K562 (cell line): ENCODE measurements at regions not wholly inside any gene's neighbourhood (a gene's known extent, or its start where the extent isn't known, plus 50 kb on each side); places are given as distances from the start of the nearest gene placed in this dataset.

ENCODE experiments used
- ATAC-seq: fragments of 200-7000 bp; cut with Tn5 transposase; 3 replicates; pipeline ENCODE4 v1.9.1; 2020; ENCODE audit warnings: moderate library complexity
- BruUV-seq: library from RNA; stranded (reverse); fragments of 400-500 nt; replicated peaks from 2 replicates; lab custom pipeline; 2021; lab: Mats Ljungman, UMichigan
- CTCF ChIA-PET: fragments of 300-600 bp; formaldehyde crosslinking; extraction: SDS; loops from one replicate; lab custom pipeline; 2021; ENCODE audit warnings: low intra/inter-chr PET ratio; lab: Yijun Ruan, JAX
- POLR2A ChIA-PET: fragments of 300-600, 350-650 bp; sonication (Branson Sonifier 250); formaldehyde crosslinking; extraction: SDS; loops from one replicate; lab custom pipeline; 2021; ENCODE audit warnings: antibody characterized with exemption, inconsistent platforms; lab: Yijun Ruan, JAX
- DNase-seq, 4 experiments: peaks; one replicate each; pipeline versions ENCODE4 v3.0.0 to v3.0.0-alpha.2; 2011 to 2018; ENCODE audit warnings: low spot score in 3 of 4, mixed read lengths in 3 of 4; ENCODE audit errors: extremely low read depth in 1 of 4
- FAIRE-seq: peaks from 2 replicates; lab custom pipeline; 2011; peaks lifted over from hg19 to GRCh38; lab: Jason Lieb, UNC
- H2AFZ ChIP-seq: 2 replicates; pipeline ENCODE4 v1.6.0; 2011; ENCODE audit warnings: low read depth, low read length, control low read depth, inconsistent platforms
- H3K27ac ChIP-seq: fragments of 200-600 bp; 3 replicates; pipeline ENCODE4 v1.8.0; 2011; ENCODE audit warnings: low read depth, mild to moderate bottlenecking, control low read depth, inconsistent platforms, low read length, moderate library complexity, mixed read lengths; ENCODE audit errors: extremely low read depth
- H3K27me3 ChIP-seq, 2 experiments: fragments of 300-600 bp in 1 of 2; 2 replicates in 1 of 2; 3 replicates in 1 of 2; pipeline versions ENCODE4 v1.6.0 to v1.8.0; 2011; ENCODE audit warnings: inconsistent platforms in 2 of 2, low read length in 2 of 2, mild to moderate bottlenecking in 1 of 2, mixed read lengths in 1 of 2, moderate library complexity in 1 of 2; ENCODE audit not compliant: control insufficient read depth in 2 of 2, insufficient read depth in 2 of 2
- H3K36me3 ChIP-seq: fragments of 300-600 bp; 3 replicates; pipeline ENCODE4 v1.8.0; 2011; ENCODE audit warnings: mild to moderate bottlenecking, low read length, inconsistent platforms; ENCODE audit not compliant: control insufficient read depth, insufficient read depth
- H3K4me1 ChIP-seq, 2 experiments: fragments of 200-600 bp in 1 of 2; replicated peaks in 1 of 2; 2 replicates in 1 of 2; 3 replicates in 1 of 2; pipeline versions ENCODE4 v1.5.1 to v1.8.0; 2011; ENCODE audit warnings: inconsistent platforms in 2 of 2, low read length in 2 of 2, mild to moderate bottlenecking in 1 of 2, mixed read lengths in 1 of 2, moderate library complexity in 1 of 2; ENCODE audit not compliant: control insufficient read depth in 2 of 2, insufficient read depth in 2 of 2
- H3K4me2 ChIP-seq: 2 replicates; pipeline ENCODE4 v1.6.1; 2011; ENCODE audit warnings: low read length, control low read depth, inconsistent platforms, mixed read lengths; ENCODE audit not compliant: insufficient read depth
- H3K4me3 ChIP-seq: fragments of 200-600 bp; sonication (generic), shearing (Covaris generic); 2 replicates; pipeline ENCODE4 v1.5.1; 2016; ENCODE audit warnings: control low read depth, inconsistent platforms
- H3K79me2 ChIP-seq: fragments of 200-600 bp; 3 replicates; pipeline ENCODE4 v1.8.0; 2011; ENCODE audit warnings: low read length, inconsistent platforms; ENCODE audit not compliant: control insufficient read depth, insufficient read depth
- H3K9ac ChIP-seq, 2 experiments: 2 replicates each; pipeline versions ENCODE4 v1.6.0 to v1.6.1; 2011; ENCODE audit warnings: low read depth in 2 of 2, low read length in 2 of 2, control low read depth in 1 of 2, inconsistent platforms in 1 of 2, mild to moderate bottlenecking in 1 of 2, mixed read lengths in 1 of 2; ENCODE audit not compliant: insufficient read depth in 1 of 2
- H3K9me1 ChIP-seq: one replicate; pipeline ENCODE4 v1.6.0; 2011; ENCODE audit warnings: inconsistent platforms, mild to moderate bottlenecking, low read length, moderate library complexity; ENCODE audit not compliant: control insufficient read depth, insufficient read depth
- H3K9me3 ChIP-seq: replicated peaks from 2 replicates; pipeline ENCODE4 v1.5.1; 2011; ENCODE audit warnings: low read depth, low read length, inconsistent platforms; ENCODE audit not compliant: control insufficient read depth, insufficient read depth
- H4K20me1 ChIP-seq: replicated peaks from 2 replicates; pipeline ENCODE4 v1.6.1; 2011; ENCODE audit warnings: low read length, inconsistent platforms, mixed read lengths; ENCODE audit not compliant: control insufficient read depth, insufficient read depth
- CREBBP ChIP-seq: IDR thresholded peaks from one replicate; pipeline ENCODE4 v1.6.1; 2012; ENCODE audit warnings: low read depth, mild to moderate bottlenecking, control low read depth, inconsistent platforms, low read length
- MCM7 ChIP-seq, 2 experiments: fragments of 450-650 bp; IDR thresholded peaks; 2 replicates each; pipeline ENCODE4 v1.6.1; 2016 to 2018
- MYNN ChIP-seq, 2 experiments: sonication (generic); formaldehyde crosslinking in 1 of 2; IDR thresholded peaks; 2 replicates each; pipeline versions ENCODE4 v1.5.0 to v1.6.1; 2016 to 2020; ENCODE audit warnings: antibody characterized with exemption in 1 of 2, missing genetic modification reagents in 1 of 2
- NCOA1 ChIP-seq: fragments of 450-650 bp; IDR thresholded peaks from 2 replicates; pipeline ENCODE4 v1.6.1; 2016; ENCODE audit warnings: low read depth
- RBM15 ChIP-seq: fragments of 200-400 bp; formaldehyde crosslinking; IDR thresholded peaks from 2 replicates; pipeline ENCODE4 v1.6.1; 2018; ENCODE audit warnings: mild to moderate bottlenecking, low read length, moderate library complexity; ENCODE audit not compliant: insufficient read depth
- WGBS: fragments of 100-300 bp; shearing (Covaris generic); methylation state at CpG from one replicate; pipeline ENCODE4 v1.1.6; 2016; ENCODE audit warnings: low coverage, mixed read lengths; ENCODE audit not compliant: insufficient coverage; ENCODE audit errors: missing lambda C conversion rate; 5-methylcytosine and 5-hydroxymethylcytosine counted together
- in situ Hi-C: fragments of 300-500 bp; cut with MboI; formaldehyde crosslinking; loops from 4 replicates; pipeline ENCODE4 v1.15.0; 2018; ENCODE audit warnings: inconsistent platforms, mixed read lengths
- intact Hi-C: fragments of 100-400 bp; cut with micrococcal nuclease; formaldehyde crosslinking; loops from 2 replicates; pipeline ENCODE4 v1.14.2; 2022
- TF ChIP-seq, protein P1 (sequence below): sonication (generic); formaldehyde crosslinking; IDR thresholded peaks from 2 replicates; pipeline ENCODE4 v1.8.0; 2023; ENCODE audit warnings: mild to moderate bottlenecking, missing genetic modification reagents
- TF ChIP-seq, protein P2 (sequence below): sonication (generic); formaldehyde crosslinking; IDR thresholded peaks from 2 replicates; pipeline ENCODE4 v1.8.0; 2022; ENCODE audit warnings: mild to moderate bottlenecking, missing genetic modification reagents
- TF ChIP-seq, protein P3 (sequence below): fragments of 450-650 bp; formaldehyde crosslinking; IDR thresholded peaks from 2 replicates; pipeline ENCODE4 v1.4.0; 2020; ENCODE audit warnings: mild to moderate bottlenecking, moderate library complexity

DNA sequence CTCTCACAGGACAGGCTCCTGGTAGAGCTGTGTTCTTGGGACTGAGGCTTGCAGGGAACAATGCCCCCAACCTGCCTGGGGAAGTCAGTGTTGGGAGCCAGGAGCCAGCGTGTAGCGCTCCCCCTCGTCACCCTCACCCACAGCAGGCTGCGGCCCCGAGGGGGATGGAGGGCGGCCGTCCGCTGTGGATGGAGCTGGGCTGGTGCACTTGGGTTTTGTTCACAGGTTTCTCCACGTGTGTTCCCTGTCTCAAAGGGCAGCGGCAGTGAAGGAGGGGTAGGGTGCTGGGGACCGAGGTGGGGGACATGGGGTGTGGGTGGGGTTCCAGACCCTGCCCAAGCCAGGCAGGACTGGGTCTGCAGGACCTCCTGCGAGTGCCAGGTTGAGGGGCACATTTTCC lies 69.1 kb downstream of the RGS12 start:
- peaks cover 0 to 16% of the 10 kb centered on the region in 2 experiments; a peak in 3 of 5 replicates for H3K4me1 ChIP-seq
- no peak overlapping the region for H3K4me3 ChIP-seq
- CTCF ChIA-PET = no interaction called here
- no peaks in the 10 kb centered on the region for H3K36me3 ChIP-seq
- POLR2A ChIA-PET = no interaction called here
- H3K9me3 ChIP-seq = no peaks in the 10 kb centered on the region
- ATAC-seq (no peak), FAIRE-seq (no peak), DNase-seq (no peak)
- H3K9ac ChIP-seq = no peak overlapping the region
- TF ChIP-seq, protein P1, sequence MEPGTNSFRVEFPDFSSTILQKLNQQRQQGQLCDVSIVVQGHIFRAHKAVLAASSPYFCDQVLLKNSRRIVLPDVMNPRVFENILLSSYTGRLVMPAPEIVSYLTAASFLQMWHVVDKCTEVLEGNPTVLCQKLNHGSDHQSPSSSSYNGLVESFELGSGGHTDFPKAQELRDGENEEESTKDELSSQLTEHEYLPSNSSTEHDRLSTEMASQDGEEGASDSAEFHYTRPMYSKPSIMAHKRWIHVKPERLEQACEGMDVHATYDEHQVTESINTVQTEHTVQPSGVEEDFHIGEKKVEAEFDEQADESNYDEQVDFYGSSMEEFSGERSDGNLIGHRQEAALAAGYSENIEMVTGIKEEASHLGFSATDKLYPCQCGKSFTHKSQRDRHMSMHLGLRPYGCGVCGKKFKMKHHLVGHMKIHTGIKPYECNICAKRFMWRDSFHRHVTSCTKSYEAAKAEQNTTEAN (CRISPR knock-in tag) = no peak
- TF ChIP-seq MCM7 (IDR thresholded peaks at IDR 0.05) = no peak
- no peaks in the 10 kb centered on the region for H3K9me1 ChIP-seq
- in situ Hi-C loops = no loop called here
- no peak overlapping the region for H2AFZ ChIP-seq
- peaks cover 5% of the 10 kb centered on the region; the same call in 1 of the 2 replicates for H4K20me1 ChIP-seq
- H3K79me2 ChIP-seq = no peaks in the 10 kb centered on the region
- BruUV-seq = no TSS peak
- no peak overlapping the region for H3K4me2 ChIP-seq
- intact Hi-C loops = no loop called here
- peaks cover 12 to 40% of the 10 kb centered on the region in 2 experiments; a peak in 3 of 5 replicates for H3K27me3 ChIP-seq
- 41% methylated on average over 12 of the region's 12 CpGs for WGBS
- H3K27ac ChIP-seq = no peak overlapping the region

DNA sequence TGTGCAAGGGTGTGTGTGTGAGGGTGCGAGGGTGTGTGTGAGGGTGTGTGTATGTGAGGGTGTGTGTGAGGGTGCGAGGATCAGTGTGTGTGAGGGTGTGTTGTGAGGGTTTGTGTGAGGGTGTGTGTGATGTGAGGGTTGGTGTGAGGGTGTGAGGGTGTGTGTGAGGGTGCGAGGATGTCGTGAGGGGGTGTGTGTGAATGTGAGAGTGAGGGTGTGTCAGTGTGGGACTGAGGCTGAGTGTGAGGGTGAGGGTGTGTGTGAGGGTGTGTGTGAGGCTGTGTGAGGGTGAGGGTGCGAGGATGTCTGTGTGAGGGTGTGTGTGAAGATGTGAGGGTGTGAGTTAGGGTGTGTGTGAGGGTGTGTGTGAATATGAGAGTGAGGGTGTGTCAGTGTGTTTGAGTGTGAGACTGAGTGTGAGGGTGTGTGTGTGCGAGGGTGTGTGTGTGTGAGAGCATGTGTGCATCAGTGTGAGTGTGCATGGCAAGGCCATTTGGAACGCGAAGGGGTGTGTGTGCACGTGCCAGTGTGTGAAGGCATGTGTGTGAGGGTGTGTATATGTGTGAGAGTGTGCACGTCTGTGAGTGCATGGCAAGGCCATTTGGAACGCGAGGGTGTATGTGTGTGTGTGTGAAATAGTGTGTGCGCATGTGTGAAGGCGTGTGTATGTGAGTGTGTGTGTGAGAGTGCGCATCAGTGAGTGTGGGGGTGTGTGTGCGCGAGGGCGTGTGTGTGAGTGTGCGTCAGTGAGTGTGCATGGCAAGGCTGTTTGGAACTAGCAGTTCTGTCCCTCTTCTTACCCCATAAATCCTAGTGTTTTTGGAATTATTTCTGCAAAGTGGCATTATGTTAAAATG lies 69.8 kb downstream of the RGS12 start:
- intact Hi-C loops = no loop called here
- DNase-seq (no peak), ATAC-seq (no peak), FAIRE-seq (no peak)
- TF ChIP-seq RBM15 = no peak
- TF ChIP-seq, protein P2, sequence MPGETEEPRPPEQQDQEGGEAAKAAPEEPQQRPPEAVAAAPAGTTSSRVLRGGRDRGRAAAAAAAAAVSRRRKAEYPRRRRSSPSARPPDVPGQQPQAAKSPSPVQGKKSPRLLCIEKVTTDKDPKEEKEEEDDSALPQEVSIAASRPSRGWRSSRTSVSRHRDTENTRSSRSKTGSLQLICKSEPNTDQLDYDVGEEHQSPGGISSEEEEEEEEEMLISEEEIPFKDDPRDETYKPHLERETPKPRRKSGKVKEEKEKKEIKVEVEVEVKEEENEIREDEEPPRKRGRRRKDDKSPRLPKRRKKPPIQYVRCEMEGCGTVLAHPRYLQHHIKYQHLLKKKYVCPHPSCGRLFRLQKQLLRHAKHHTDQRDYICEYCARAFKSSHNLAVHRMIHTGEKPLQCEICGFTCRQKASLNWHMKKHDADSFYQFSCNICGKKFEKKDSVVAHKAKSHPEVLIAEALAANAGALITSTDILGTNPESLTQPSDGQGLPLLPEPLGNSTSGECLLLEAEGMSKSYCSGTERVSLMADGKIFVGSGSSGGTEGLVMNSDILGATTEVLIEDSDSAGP (CRISPR knock-in tag) = no peak
- TF ChIP-seq CREBBP = peak; percentile 26
- TF ChIP-seq, protein P1 (CRISPR knock-in tag) = peak; percentile 91; the same call in 1 of the 2 replicates
- TF ChIP-seq NCOA1 = no peak
- TF ChIP-seq MYNN (IDR thresholded peaks at IDR 0.05) = peak; percentile 75; the same call in 1 of the 2 replicates
- no peak for TF ChIP-seq MYNN (CRISPR knock-in tag; IDR thresholded peaks at IDR 0.05)
- TF ChIP-seq, protein P3, sequence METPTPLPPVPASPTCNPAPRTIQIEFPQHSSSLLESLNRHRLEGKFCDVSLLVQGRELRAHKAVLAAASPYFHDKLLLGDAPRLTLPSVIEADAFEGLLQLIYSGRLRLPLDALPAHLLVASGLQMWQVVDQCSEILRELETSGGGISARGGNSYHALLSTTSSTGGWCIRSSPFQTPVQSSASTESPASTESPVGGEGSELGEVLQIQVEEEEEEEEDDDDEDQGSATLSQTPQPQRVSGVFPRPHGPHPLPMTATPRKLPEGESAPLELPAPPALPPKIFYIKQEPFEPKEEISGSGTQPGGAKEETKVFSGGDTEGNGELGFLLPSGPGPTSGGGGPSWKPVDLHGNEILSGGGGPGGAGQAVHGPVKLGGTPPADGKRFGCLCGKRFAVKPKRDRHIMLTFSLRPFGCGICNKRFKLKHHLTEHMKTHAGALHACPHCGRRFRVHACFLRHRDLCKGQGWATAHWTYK (CRISPR knock-in tag) = no peak
- H3K27me3 ChIP-seq = peaks cover 12 to 48% of the 10 kb centered on the region in 2 experiments; a peak in 3 of 5 replicates
- ChIA-PET CTCF (no interaction called here), POLR2A (no interaction called here)
- H3K9ac ChIP-seq = no peak overlapping the region
- H3K79me2 ChIP-seq = no peaks in the 10 kb centered on the region
- no peaks in the 10 kb centered on the region for H3K36me3 ChIP-seq
- H3K27ac ChIP-seq = no peak overlapping the region
- H3K4me2 ChIP-seq = no peak overlapping the region
- in situ Hi-C loops = no loop called here
- H3K4me3 ChIP-seq = no peak overlapping the region
- WGBS = 61% methylated on average over 19 of the region's 19 CpGs
- peaks cover 12% of the 10 kb centered on the region for H4K20me1 ChIP-seq
- no peak overlapping the region for H2AFZ ChIP-seq
- no peaks in the 10 kb centered on the region for H3K9me1 ChIP-seq
- no peaks in the 10 kb centered on the region for H3K9me3 ChIP-seq
- no TSS peak for BruUV-seq
- H3K4me1 ChIP-seq = peaks cover 0 to 22% of the 10 kb centered on the region in 2 experiments; a peak in 3 of 5 replicates
